Gastrocnemius medialis (tissue), 4 donors: ENCODE measurements at regions not wholly inside any gene's neighbourhood (a gene's known extent, or its start where the extent isn't known, plus 50 kb on each side); places are given as distances from the start of the nearest gene placed in this dataset.

ENCODE experiments used
- POLR2A ChIP-seq, 2 donors: fragments of 450-650 bp; IDR thresholded peaks; one replicate each; pipeline ENCODE4 v1.6.1; 2017; ENCODE audit warnings: antibody characterized with exemption in 2 of 2, mild to moderate bottlenecking in 2 of 2, moderate library complexity in 2 of 2
- TF ChIP-seq, protein P1 (sequence below), 5 experiments: fragments of 450-650 bp in 3 of 5; fragments of 200-600 bp in 2 of 5; sonication (generic) in 2 of 5; IDR thresholded peaks in 4 of 5; conservative IDR thresholded peaks in 1 of 5; 1 replicate in 4 of 5; 2 replicates in 1 of 5; pipeline ENCODE4 v1.5.1; 2016 to 2019; ENCODE audit warnings: antibody characterized with exemption in 5 of 5, mild to moderate bottlenecking in 3 of 5, moderate library complexity in 3 of 5

DNA sequence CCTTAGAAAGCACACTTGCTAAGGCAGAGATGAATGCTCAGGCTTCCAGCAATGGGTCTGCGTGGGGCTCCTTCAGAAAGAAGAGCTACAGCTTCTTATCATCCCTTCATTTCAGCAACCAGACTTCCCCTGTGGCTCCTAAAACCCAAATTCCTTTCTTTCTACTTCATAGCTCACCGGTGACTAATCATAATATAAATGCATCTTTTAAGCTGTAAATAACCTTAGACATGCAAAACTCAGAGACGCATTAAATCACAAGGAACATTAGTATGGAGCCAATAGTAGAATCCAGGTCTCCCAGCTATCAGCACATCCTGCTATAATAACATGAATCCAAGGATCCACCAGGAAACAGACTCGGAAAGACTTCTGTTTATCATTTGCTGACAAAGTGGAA is 375.6 kb downstream of the COG6 start:
- no peak for TF ChIP-seq POLR2A (IDR thresholded peaks at IDR 0.05)
- TF ChIP-seq, protein P1, sequence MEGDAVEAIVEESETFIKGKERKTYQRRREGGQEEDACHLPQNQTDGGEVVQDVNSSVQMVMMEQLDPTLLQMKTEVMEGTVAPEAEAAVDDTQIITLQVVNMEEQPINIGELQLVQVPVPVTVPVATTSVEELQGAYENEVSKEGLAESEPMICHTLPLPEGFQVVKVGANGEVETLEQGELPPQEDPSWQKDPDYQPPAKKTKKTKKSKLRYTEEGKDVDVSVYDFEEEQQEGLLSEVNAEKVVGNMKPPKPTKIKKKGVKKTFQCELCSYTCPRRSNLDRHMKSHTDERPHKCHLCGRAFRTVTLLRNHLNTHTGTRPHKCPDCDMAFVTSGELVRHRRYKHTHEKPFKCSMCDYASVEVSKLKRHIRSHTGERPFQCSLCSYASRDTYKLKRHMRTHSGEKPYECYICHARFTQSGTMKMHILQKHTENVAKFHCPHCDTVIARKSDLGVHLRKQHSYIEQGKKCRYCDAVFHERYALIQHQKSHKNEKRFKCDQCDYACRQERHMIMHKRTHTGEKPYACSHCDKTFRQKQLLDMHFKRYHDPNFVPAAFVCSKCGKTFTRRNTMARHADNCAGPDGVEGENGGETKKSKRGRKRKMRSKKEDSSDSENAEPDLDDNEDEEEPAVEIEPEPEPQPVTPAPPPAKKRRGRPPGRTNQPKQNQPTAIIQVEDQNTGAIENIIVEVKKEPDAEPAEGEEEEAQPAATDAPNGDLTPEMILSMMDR (IDR thresholded peaks at IDR 0.05 in 4 of 5, conservative IDR thresholded peaks at IDR 0.05 in 1 of 5), result no peak
